ENCODE measurements at regions not wholly inside any gene's neighbourhood (a gene's known extent, or its start where the extent isn't known, plus 50 kb on each side); places are given as distances from the start of the nearest gene placed in this dataset.

GRCh38 chr12:83378186-83378727 lies 691.6 kb downstream of the TMTC2 start:
- FAIRE-seq (no peak), DNase-seq (ENCODE audit: extremely low spot score, insufficient read length, low read depth) (no peak)

DNA sequence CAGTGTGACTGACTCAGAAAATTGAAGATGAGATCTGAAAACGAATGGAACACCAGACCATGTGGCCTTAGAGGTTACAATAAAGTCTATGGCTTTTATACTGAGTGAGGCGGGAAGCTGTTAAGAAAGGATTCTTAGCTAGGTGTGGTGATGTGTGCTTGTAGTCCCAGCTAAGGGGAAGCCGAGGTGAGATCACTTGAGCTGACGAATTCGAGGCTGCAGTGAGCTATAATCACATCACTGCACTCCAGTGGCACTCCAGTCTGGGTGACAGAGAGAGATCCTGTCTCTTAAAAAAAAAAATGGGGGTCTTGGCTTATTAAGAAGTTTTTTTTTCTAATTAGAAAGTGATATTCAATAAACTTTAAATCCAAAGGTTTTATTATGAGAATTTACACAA lies 678.6 kb downstream of the TMTC2 start:
- DNase-seq (ENCODE audit: extremely low spot score, insufficient read length, low read depth): no peak
- FAIRE-seq: no peak

DNA sequence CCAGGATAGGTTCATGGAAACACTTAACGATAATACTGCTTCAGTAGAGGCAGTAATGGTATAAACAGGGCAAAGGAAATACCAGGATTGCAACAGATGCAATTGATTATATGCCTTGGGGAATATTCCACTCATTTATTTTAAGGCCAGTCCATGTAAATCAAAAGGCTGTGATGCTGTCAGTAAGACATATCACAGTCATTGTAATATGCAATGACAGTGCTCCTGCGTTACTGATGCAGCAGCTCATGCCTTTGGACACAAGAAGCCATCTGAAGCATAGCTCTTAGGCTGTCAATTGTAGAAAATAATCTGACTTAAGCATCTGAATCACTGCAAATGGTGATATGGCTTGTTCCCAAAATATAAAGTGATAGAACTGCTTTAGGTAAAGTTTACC lies 674.8 kb downstream of the TMTC2 start:
- DNase-seq (ENCODE audit: extremely low spot score, insufficient read length, low read depth) (no peak), FAIRE-seq (no peak)

GRCh38 chr12:83361071-83361470 lies 674.4 kb downstream of the TMTC2 start:
- DNase-seq (ENCODE audit: extremely low spot score, insufficient read length, low read depth): no peak
- no peak for FAIRE-seq

GRCh38 chr12:83349907-83350611 lies 663.4 kb downstream of the TMTC2 start:
- DNase-seq (ENCODE audit: extremely low spot score, insufficient read length, low read depth) (no peak), FAIRE-seq (no peak)

GRCh38 chr12:83346333-83346732 lies 659.6 kb downstream of the TMTC2 start:
- no peak for FAIRE-seq
- no peak for DNase-seq (ENCODE audit: extremely low spot score, insufficient read length, low read depth)

- DNase-seq (ENCODE audit: extremely low spot score, insufficient read length, low read depth) (no peak), FAIRE-seq (no peak)
Observed at GRCh38 chr12:83343767-83344166, 657.1 kb downstream of the TMTC2 start.

GRCh38 chr12:83335748-83336147 lies 649.0 kb downstream of the TMTC2 start:
- DNase-seq (ENCODE audit: extremely low spot score, insufficient read length, low read depth): no peak
- FAIRE-seq: no peak

- DNase-seq (ENCODE audit: extremely low spot score, insufficient read length, low read depth) (no peak), FAIRE-seq (no peak)
Observed at GRCh38 chr12:83326666-83327065, 640.0 kb downstream of the TMTC2 start.

DNA sequence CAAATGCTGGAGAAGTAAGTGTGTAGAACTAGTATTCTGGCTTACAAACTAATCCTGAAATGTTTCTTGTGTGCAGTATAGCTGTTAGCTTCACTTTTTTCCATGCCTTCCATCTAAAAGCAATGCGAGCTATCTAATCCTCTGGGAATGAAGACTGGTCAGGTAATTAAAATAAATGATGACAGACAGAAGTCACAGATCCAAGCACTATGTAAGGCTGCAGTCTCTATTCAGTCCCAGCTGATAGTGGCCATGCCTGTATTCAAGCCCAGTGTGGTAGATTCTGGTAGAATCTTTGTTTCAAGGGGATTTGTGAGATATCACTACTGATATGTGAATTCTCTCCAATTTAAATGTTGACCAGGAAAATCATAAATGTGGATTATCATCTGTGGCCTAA lies 637.2 kb downstream of the TMTC2 start:
- DNase-seq (ENCODE audit: extremely low spot score, insufficient read length, low read depth): no peak
- no peak for FAIRE-seq

DNA sequence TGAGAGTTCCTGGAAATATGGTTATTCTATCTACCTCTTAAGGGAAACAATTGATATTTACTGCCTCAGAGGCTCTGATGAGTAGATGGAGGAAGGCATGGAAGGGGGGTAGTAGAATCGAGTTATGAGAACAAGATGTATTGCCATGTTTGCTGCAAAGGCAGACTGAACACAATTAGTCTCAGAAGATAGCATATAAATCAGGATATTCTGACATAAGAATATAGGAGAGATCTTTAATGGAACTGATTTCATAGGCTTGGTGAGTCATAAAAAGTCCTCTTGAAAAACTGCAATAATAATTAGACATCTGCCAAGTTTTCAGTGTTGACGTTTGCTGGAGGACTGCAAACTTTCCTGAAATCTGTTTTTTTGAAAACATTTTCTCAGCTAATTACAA lies 636.1 kb downstream of the TMTC2 start:
- no peak for FAIRE-seq

GRCh38 chr12:83321971-83322370 lies 635.3 kb downstream of the TMTC2 start:
- no peak for DNase-seq (ENCODE audit: extremely low spot score, insufficient read length, low read depth)
- FAIRE-seq: no peak

More for the DNA sequence above, 636.1 kb downstream of the TMTC2 start:
- DNase-seq (ENCODE audit: extremely low spot score, insufficient read length, low read depth): no peak

DNA sequence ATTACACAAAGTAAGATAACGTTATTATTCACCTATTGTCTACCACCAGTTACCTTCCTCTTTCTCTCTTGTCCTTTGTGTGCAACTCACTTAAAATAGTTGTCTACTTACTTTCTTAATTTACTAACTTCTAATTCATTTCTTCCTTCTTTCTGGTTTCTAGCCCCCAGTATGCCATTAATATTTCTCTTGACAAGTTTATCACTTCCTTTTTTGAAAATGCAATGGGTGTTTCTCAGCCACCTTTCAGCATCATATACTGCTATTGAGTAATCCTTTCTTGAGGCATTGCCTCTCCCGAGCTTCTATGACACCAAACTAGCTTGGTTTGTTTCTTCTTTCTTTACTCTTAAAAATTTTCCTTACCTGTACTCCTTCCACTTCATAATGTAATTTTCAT lies 633.6 kb downstream of the TMTC2 start:
- FAIRE-seq (no peak), DNase-seq (ENCODE audit: extremely low spot score, insufficient read length, low read depth) (no peak)

- FAIRE-seq: no peak
- no peak for DNase-seq (ENCODE audit: extremely low spot score, insufficient read length, low read depth)
Observed at GRCh38 chr12:83318386-83319098, 631.8 kb downstream of the TMTC2 start.

- FAIRE-seq: no peak
- no peak for DNase-seq (ENCODE audit: extremely low spot score, insufficient read length, low read depth)
Observed at GRCh38 chr12:83317595-83317994, 630.9 kb downstream of the TMTC2 start.

GRCh38 chr12:83313827-83314226 lies 627.1 kb downstream of the TMTC2 start:
- DNase-seq (ENCODE audit: extremely low spot score, insufficient read length, low read depth) (no peak), FAIRE-seq (no peak)

- FAIRE-seq (no peak), DNase-seq (ENCODE audit: extremely low spot score, insufficient read length, low read depth) (no peak)
Observed at GRCh38 chr12:83313322-83313721, 626.6 kb downstream of the TMTC2 start.

DNA sequence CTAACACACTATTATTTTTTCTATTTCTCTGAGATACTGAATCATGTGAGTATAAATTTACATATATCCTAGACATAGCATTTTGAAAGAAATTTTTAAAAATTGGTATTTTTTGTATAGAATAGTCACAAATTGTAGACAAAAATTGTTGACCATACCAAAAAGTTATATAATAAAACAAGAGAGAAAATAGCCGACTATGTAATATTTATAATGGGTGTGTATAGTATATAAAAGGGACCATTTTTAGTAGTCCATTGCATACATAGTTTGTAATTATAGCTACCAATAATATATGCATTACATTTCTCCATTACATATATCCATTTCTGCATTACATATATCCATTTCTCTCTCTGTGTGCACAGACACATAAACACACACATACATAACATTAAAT lies 590.2 kb downstream of the TMTC2 start:
- FAIRE-seq (no peak), DNase-seq (ENCODE audit: extremely low spot score, insufficient read length, low read depth) (no peak)

- no peak for FAIRE-seq
- DNase-seq (ENCODE audit: extremely low spot score, insufficient read length, low read depth): no peak
Observed at GRCh38 chr12:83271201-83271600, 584.5 kb downstream of the TMTC2 start.

GRCh38 chr12:83265808-83266207 lies 579.1 kb downstream of the TMTC2 start:
- DNase-seq (ENCODE audit: extremely low spot score, insufficient read length, low read depth): no peak
- FAIRE-seq: no peak

GRCh38 chr12:83261998-83262397 lies 575.3 kb downstream of the TMTC2 start:
- no peak for DNase-seq (ENCODE audit: extremely low spot score, insufficient read length, low read depth)
- FAIRE-seq: no peak

Measured in GM18507 (cell line).